GF-D8 (cell line): ENCODE measurements at regions not wholly inside any gene's neighbourhood (a gene's known extent, or its start where the extent isn't known, plus 50 kb on each side); places are given as distances from the start of the nearest gene placed in this dataset.
"Not testable (repeated sequence)": the region's sequence is repeated elsewhere in the genome, so short reads cannot be mapped to it uniquely, and the experiment has no call there.

Experiments used
- DNase-seq: peaks from one replicate; lab custom pipeline; 2025; lab: John Stamatoyannopoulos, UW

DNA sequence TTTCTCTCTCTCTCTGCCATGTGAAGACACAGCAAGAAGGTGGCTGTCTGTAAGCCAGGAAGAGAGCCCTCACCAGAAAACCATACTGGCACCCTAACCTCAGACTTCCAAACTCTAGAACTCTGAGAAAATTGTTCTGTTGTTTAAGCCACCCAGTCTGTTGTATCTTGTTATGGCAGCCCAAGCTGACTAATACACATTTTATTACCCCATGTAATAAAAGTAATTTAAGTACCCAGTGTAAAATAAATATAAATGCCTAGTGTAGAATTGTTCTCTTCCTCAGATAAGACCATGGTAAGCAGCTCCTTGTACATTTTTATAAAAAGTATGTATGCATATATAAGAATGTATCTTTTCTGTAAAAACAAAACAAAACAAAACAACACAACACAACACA, 119.7 kb downstream of the DTL start:
- no peak for DNase-seq

DNA sequence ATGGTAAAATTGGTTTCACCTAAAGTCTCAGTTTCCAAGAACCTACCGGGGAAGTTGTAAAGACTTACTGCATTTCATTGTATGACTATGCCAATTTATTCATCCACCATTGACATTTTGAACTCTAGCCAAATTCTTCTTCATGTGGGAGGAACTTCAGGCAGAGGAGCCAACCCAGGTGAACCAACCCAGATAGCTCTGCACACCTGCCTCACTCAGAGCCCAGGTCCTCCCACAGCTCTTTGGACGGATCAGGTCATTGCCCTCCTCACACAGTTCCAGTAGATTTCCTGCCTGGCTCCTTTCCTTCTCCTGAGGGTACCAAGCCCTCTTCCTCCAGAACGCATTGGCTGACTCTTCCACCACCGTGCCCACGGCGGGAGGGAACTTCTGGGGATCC, 121.7 kb downstream of the DTL start:
- no peak for DNase-seq

DNA sequence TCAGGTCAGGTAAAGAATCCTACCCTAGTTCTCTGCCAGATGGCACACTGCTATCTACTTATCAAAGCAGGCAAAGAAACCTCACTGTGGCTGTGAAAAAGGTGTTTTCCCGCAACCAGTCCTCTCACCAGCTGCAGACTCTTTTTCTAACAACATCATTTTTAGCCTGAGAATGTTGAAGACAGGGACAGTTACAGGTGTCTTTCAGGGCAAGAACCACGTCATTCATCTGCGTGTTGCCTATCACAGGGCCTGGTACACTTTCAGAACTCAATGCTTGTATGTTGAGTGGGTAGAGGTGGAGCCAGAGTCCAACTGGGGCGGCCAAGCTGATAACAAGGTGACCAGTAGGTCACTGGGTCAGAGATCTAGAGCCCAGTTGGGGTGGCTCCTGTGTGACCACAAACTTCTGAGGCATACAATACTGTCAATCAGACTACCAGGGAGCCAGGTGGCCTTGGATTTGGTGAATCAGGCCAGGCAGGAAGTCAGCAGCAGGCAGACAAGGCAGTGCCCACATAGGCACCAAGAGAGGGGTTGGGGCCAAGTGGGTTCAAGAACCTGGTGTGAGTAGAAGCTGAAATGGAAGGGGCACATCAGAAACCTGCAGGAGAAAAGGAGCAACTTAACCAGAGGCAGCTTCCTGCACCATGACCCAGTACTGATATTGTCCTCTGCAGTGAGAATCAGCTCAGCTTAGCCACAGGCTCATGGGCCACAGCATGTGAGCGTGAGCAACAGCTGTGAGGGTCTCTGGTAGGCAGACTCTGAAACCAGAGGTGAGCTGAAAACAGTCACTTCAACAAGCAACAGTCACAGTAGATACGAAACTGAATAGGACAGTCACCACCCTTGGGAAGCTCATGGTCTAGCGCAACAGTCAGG, 123.6 kb downstream of the DTL start:
- no peak for DNase-seq

DNA sequence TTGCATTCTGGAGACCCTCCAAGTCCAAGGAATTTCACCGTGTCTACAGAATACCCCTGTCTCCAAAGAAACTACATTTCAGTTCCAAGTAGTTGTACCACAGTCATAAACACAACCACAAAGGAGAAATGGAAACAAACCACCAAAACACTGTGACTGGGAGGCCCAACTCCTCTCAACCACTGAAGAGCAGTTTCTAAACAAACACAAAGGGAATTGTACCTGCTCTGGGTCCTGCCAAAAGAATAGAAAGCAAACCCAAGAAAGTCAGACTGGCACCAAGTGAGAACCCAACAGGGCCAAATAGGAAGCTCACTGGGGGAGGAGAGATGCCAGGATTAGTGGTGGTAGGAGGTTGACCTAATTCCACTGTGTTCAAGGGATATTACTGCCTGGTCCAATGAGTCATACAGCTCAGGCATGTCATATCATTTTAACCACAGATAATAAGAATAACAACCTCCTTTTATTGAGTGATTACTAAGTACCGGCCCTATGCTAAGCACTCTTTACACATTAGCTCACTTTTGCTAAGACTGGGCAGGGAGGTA, 123.9 kb upstream of the PPP2R5A start:
- no peak for DNase-seq

DNA sequence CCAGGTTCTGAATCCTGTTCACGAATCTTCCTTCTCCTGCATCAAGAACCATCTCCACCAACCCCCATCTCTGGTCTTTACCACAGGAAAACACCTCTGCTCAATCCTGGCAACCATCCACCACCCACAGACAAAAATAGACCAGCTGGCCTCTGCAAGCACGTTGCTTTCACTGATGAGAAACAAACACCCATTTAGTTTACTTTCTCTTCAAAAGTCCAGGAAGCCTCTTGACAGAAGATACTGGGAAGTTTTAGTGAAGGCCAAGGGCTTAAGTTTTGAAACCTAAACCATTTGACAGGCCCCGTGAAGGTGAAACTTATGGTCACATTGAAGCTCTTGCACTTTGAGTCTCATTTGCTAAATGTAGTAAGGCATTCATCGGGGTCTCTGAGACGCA, 122.6 kb upstream of the PPP2R5A start:
- DNase-seq, result no peak

DNA sequence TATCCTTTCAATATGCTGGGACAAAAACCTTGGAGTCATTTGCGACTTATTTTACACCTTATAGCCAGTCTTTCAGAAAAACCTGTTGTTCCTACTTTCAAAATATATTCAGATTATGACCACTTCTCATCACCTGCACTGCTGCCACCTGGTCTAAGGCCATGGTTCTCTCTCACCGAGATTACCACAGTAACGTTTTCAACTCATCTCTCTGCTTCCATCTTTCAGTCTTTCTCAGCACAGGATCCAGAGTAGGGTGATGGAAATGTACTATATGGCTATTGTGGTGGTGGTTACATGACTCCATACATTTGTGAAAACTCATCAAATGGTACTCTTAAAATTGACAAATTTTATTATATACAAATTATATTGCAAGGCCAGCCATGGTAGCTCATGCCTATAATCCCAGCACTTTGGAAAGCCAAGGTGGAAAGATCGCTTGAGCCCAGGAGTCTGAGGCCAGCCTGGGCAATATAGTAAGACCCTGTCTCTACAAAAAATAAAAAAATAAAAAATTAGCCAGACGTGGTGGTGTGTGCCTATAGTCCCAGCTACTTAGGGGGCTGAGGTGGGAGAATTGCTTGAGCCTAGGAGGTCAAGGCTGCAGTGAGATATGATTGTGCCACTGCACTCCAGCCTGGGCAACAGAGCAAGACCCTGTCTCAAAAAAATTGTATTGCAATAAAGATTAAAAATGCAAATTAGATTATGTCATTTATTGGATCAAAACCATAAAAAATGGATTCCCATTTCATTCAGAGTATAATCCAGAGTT, 120.9 kb upstream of the PPP2R5A start:
- no peak for DNase-seq

DNA sequence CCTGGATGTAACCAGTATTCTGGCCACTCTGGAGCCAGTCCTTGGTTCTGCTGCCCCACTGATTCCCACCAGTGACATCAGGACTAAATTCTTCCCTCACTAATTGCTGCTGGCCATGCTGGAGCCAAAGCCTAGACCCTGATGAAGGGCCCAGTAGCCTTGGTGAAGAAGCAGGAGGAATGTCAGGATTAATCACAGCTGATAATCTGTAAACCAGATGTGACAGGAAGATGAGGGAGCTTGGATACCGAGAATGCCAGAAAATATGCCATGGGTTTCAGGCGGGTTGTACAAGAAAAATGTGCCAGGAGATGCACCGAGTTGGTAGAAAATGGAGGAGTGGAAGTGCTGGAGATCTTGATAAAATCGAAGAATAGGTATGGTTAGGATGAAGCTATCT, 119.0 kb upstream of the PPP2R5A start:
- no peak for DNase-seq

DNA sequence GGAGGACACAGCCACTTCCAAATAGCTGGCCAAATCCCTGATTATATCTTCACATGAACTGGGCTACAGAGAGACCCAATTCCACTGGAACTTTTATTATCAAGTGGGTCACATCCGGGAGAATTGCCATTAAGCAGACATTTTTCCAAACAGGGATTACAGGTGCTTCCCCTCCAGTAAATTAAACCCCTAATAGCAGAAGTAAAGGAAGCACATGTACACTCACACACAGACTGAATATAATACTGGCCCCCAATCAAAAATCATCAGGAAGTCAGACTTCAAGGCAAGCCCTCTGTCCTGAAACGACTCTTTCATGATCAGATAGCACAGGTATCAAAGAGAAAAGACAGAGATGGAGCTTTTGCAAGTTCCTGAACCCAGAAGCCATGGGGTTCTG, 118.6 kb upstream of the PPP2R5A start:
- DNase-seq, result no peak

DNA sequence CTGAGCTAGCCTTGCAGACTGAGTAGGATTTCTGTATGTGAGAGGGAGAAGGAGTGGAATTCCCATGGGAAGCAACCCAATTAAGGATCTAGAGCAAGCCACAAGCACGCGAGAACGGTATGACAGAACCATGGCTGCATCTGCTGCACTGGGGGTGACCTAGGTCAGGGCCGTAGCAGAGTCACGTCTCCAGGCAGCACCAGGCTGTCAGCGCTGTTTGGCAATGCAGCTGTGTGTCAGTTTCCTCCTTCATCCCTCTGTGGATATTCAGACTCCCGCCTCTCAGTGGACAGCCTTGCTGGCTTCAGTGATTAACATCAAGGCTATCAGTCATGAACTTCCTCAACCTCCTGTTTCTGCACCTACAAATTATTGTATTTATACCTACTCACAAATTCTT, 118.1 kb upstream of the PPP2R5A start:
- no peak for DNase-seq

DNA sequence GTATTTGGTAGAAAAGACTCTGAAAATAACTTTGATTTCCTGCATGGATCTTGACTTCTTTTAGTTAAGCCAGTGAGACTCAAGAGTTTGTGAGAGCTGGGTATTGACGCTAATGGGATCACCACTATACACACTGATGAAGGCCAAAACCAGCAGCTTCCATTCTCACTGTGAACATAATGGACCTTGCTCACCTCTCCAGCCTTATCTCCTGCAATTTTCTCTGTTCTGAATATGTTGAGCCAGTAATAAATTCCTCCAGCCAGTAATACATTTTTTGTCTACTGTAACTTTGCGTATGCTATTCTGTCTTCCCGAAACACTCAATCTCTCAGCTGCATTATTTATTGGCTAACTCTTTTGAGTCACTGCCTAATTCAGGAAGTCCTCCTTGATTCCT, 111.6 kb upstream of the PPP2R5A start:
- DNase-seq, result no peak

DNA sequence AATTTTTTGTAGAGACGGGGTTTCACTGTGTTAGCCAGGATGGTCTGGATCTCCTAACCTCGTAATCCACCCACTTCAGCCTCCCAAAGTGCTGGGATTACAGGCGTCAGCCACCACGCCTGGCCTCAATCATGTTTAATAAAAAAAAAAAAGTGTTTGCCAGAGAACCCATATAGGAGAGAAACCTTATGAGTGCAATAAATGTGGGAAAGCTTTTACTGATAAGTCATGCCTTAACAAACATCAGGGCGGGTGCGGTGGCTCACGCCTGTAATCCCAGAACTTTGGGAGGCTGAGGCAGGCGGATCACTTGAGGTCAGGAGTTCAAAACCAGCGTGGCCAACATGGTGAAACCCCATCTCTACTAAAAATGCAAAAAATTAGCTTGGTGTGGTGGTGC, 110.9 kb upstream of the PPP2R5A start:
- not testable (repeated sequence) for DNase-seq

DNA sequence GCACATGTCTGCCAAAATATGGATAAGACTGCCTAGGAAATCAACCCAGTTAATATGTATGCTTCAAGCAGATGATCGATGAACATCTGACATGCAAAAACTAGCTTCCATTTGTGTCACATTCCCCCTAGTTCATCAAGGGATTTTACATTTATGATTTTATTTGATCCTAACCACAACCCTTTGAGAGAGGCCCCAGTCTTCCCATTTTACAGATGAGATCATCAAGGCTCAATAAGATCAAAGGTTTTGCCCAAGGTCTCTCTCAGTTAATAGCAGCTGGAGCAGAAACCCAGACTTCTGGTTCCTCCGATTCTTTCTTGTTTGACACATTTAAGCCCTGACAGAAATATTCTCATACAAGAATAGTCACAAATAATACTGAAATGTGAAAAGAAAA, 107.7 kb upstream of the PPP2R5A start:
- no peak for DNase-seq

DNA sequence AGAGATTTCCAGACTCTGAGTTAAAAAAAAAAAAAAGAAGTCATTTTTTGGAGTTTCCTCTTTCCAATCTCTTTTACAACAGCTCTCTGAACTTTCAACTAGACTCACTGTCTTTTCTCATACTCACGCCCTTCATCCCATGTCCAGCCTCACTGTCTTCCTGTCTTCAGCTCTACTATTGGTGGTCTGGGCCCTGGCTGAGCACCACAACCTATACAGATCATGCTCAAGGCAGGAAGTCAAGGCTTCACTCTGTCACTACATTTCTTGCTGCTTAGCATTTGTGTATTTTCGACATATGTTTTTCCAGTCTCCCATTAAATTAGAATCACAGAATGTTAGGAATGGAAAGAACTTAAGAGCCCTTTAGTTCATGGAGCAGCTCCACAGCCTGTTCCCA, 106.4 kb upstream of the PPP2R5A start:
- DNase-seq, result no peak

DNA sequence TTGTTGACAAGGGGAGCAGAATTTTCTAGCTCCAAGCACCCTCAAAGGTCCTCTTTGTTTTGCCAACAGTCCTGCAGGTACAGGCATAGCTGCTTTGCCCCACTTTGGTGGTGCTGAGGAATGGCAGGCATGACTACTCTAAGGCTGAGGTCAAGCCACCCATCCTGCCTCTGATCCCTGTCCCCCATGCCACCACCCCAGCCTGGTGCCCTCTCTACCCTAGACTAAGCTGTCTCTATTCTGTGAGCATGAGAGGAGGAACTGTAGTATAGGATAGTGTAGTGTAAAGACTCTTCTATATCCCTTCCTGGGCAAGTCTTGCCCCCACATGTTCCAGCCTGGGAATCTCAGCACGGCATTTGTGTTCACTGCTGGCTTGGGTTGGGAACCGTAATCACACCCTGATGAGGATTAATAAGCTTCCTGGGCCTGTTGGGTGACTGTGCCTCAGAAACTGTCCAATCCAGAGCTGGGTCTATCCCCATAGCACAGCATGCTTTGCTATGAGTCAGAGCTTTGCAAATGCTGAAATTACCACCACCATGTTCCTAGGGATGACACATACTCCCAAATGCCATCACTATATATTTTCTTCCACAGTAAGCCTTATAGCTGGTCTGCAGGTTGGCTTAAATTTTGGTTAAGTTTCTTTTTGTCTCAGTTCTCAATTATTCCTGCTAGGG, 105.7 kb upstream of the PPP2R5A start:
- no peak for DNase-seq

DNA sequence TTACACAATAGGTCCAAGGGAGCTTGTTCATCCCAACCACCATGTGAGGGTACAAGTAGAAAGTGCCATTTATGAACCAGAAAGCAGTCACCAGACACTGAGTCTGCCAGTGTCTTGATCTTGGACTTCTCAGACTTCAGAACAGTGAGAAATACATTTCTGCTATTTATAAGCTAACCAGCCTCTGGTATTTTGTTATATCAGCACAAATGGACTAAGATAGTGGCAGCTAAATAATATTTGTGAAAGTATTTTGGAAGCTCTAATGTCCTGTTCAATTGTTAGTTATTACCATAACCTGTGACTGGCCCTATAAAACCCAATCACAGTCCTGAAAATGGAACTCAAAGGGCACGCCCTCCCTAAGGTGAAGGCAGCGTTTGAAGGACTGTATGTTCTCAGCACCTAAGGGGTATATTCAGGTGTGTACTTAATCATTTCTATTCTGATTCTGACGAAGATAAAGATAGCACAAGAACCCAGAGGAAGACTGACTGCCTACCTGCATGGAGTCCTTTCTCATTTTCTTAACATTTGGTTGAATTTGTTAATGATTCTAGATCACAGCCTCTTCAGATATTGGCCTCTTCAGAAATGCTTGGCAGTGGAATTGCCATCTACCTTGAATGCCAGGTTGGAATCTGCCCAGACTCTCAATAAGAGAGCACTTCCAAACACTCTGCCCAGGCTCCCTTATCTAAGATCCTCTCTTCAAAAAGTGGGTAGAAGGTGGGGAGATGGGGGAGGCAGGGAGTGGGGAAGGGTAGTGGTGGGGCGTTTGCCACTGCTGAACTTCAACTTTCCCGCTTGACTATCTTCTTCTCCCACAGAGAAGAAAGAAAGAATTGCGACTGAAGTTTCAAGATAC, 104.0 kb upstream of the PPP2R5A start:
- DNase-seq, result no peak

DNA sequence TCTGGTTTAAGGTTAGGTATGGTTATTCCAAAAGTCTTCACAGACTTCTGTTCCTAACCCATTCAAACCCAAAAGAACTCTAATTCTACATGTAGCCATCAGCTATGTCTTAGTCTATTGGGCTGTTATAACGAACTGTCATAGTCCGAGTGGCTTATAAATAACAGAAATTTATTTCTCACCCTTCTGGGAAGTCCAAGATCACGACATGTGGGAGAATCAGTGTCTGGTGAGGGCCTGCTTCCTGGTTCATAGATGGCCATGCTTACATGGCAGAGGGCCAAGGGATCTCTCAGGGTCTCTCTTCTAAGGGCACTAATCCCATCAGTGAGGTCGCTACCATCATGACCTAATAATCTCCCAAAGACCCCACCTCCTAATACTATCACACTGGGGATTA, 103.0 kb upstream of the PPP2R5A start:
- no peak for DNase-seq

DNA sequence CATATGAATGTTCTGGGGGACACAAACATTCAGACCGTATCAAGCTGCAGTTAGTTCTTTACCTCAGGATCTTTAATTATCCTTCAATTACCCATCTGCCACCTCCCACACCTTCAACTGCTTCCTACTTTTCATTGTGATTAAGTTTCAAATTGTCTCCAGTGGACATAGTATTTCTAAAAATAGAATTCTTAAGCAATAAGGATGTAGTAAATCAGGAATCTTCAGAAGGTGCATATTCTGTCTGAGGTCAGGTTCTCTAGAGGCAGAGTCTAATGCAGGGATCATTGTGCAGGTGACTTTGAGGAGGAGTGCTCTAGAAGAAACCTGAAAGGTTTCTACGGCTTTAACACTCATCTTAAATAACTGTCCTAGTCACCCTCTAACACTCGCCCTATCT, 102.6 kb upstream of the PPP2R5A start:
- DNase-seq, result no peak

DNA sequence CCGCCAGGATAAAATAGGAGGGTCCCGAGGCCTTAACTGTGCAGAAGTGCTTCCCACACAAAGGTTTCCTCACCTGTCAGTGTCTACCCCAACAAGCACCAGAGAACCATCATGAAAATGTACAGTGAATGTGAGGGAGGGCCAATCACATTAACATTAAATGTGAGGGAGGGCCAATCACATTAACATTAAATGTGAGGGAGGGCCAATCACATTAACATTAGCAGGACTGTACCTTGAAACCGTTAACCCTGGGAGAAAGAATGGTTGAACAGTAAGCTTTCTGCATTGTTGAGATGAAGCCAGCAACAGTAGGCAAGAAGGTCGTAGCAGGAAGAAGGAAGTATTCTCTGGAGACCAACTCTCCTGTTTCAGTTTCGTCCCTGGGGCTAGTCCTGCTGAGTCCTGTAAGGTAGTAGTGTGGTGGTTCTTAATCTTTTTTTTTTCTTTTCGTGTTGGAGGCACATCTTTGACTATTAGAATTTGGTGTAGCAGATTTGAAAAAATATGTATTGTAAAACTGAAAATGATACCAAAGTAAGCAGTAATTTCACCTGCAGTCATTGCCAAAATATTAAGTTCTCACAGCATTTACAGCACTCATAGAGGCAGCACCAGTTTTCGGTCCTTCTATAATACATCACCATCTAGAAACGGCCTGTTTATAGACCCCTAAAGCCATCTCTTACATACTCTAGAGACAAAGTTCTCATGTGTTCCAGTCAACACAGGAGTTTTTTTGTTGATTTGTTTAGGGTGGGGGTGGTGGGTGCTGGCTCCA, 98.6 kb upstream of the PPP2R5A start:
- DNase-seq, result peak; percentile 21

DNA sequence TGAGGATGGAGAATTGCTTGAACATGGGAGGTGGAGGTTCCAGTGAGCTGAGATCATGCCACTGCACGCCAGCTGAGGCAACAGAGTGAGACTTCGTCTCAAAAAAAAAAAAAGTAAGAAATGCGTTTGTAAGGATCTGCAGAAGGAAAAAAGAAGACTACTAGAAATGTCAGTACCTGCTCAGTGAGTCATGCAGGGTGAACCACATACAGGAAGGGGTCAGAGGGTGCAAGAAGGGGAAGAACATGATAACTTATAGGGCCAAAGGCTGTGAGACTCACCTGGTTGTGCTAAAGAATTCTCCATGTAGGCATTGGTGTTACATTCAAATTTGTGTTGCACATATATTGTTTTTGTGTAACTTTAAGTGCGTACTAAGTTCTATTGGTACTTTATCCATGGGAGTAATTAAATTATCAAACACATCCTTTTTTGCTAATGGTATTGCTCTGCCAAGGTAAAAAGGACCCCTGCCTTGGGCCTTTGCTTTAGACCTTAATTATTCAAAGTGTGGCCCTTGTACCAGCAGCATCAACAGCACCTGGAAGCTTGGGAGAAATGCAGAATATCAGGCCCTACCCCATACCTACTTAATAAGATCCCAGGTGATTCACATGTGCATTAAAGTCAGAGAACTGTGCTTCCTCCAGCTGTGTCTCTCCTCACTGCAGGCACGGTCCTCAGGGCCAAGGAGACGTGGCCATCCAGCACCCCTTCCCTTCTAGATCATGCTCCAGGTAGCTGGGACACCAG, 96.4 kb upstream of the PPP2R5A start:
- DNase-seq, result no peak

DNA sequence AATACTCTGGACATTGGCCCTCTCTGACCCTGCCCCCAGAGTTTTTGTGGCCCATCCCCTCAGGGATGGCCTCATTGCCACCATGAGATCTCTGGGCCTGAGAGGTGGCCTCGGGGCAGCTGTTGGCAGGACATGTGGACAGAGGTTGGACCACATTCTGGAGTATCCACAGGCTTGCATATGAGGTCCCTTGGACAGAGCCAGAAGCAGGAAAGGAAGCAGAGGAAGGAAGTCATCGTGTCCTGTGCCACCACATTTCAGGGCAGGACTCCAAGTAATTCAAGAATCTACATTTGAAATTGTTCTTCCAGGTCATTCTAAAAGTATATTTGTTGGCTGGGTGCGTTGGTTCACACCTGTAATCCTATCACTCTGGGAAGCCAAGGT, 95.9 kb upstream of the PPP2R5A start:
- DNase-seq, result no peak
